ENCODE measurements at regions not wholly inside any gene's neighbourhood (a gene's known extent, or its start where the extent isn't known, plus 50 kb on each side); places are given as distances from the start of the nearest gene placed in this dataset.

- no peak overlapping the region for H3K4me2 ChIP-seq
- H3K27ac ChIP-seq: no peak overlapping the region
- H3K79me2 ChIP-seq (ENCODE audit: insufficient read depth, low read depth): no peaks in the 10 kb centered on the region
- H3K4me3 ChIP-seq (IDR thresholded peaks at IDR 0.05; ENCODE audit: insufficient read depth, low read depth, low read length): no peak overlapping the region
- H3K36me3 ChIP-seq (ENCODE audit: insufficient read depth): no peaks in the 10 kb centered on the region
- no peaks in the 10 kb centered on the region for H3K4me1 ChIP-seq (ENCODE audit: low read depth, poor library complexity, severe bottlenecking)
- no peaks in the 10 kb centered on the region for H3K27me3 ChIP-seq (ENCODE audit: insufficient read depth, low read depth)
- TF ChIP-seq CTCF (conservative IDR thresholded peaks at IDR 0.05; ENCODE audit: low read depth, low read length): no peak
- H2AFZ ChIP-seq (ENCODE audit: low read depth): no peak overlapping the region
- H3K9ac ChIP-seq: no peak overlapping the region
- no peaks in the 10 kb centered on the region for H4K20me1 ChIP-seq (ENCODE audit: insufficient read depth)
These were observed 81.6 kb downstream of the IRX2 start for GRCh38 chr5:2669913-2670312.

- Histone ChIP-seq H3K4me1 (ENCODE audit: low read depth, poor library complexity, severe bottlenecking) (no peaks in the 10 kb centered on the region), H3K27me3 (ENCODE audit: insufficient read depth, low read depth) (no peaks in the 10 kb centered on the region), H3K36me3 (ENCODE audit: insufficient read depth) (no peaks in the 10 kb centered on the region), H3K9ac (no peak overlapping the region), H3K79me2 (ENCODE audit: insufficient read depth, low read depth) (no peaks in the 10 kb centered on the region), H3K27ac (no peak overlapping the region), H3K4me3 (IDR thresholded peaks at IDR 0.05; ENCODE audit: insufficient read depth, low read depth, low read length) (no peak overlapping the region), H3K4me2 (no peak overlapping the region), H2AFZ (ENCODE audit: low read depth) (no peak overlapping the region), H4K20me1 (ENCODE audit: insufficient read depth) (no peaks in the 10 kb centered on the region)
- TF ChIP-seq CTCF (conservative IDR thresholded peaks at IDR 0.05; ENCODE audit: low read depth, low read length): no peak
These were observed 82.2 kb downstream of the IRX2 start for GRCh38 chr5:2669259-2669658.

- H2AFZ ChIP-seq (ENCODE audit: low read depth): no peak overlapping the region
- no peak overlapping the region for H3K4me3 ChIP-seq (IDR thresholded peaks at IDR 0.05; ENCODE audit: insufficient read depth, low read depth, low read length)
- no peaks in the 10 kb centered on the region for H3K79me2 ChIP-seq (ENCODE audit: insufficient read depth, low read depth)
- no peaks in the 10 kb centered on the region for H3K4me1 ChIP-seq (ENCODE audit: low read depth, poor library complexity, severe bottlenecking)
- no peak overlapping the region for H3K4me2 ChIP-seq
- no peaks in the 10 kb centered on the region for H3K27me3 ChIP-seq (ENCODE audit: insufficient read depth, low read depth)
- H4K20me1 ChIP-seq (ENCODE audit: insufficient read depth): no peaks in the 10 kb centered on the region
- no peak overlapping the region for H3K27ac ChIP-seq
- no peak overlapping the region for H3K9ac ChIP-seq
- TF ChIP-seq CTCF (conservative IDR thresholded peaks at IDR 0.05; ENCODE audit: low read depth, low read length): no peak
- H3K36me3 ChIP-seq (ENCODE audit: insufficient read depth): no peaks in the 10 kb centered on the region
These were observed 85.4 kb downstream of the IRX2 start for GRCh38 chr5:2666081-2666480.

- Histone ChIP-seq H3K27me3 (ENCODE audit: insufficient read depth, low read depth) (no peaks in the 10 kb centered on the region), H3K4me2 (no peak overlapping the region), H3K36me3 (ENCODE audit: insufficient read depth) (no peaks in the 10 kb centered on the region), H2AFZ (ENCODE audit: low read depth) (no peak overlapping the region), H3K4me1 (ENCODE audit: low read depth, poor library complexity, severe bottlenecking) (no peaks in the 10 kb centered on the region), H3K27ac (no peak overlapping the region), H3K4me3 (IDR thresholded peaks at IDR 0.05; ENCODE audit: insufficient read depth, low read depth, low read length) (no peak overlapping the region), H3K9ac (no peak overlapping the region), H4K20me1 (ENCODE audit: insufficient read depth) (no peaks in the 10 kb centered on the region), H3K79me2 (ENCODE audit: insufficient read depth, low read depth) (no peaks in the 10 kb centered on the region)
- no peak for TF ChIP-seq CTCF (conservative IDR thresholded peaks at IDR 0.05; ENCODE audit: low read depth, low read length)
These were observed 88.0 kb downstream of the IRX2 start for GRCh38 chr5:2663489-2663888.

GRCh38 chr5:2660315-2660714 is 91.2 kb downstream of the IRX2 start:
- H3K4me2 ChIP-seq: no peak overlapping the region
- TF ChIP-seq CTCF (conservative IDR thresholded peaks at IDR 0.05; ENCODE audit: low read depth, low read length): no peak
- H3K79me2 ChIP-seq (ENCODE audit: insufficient read depth, low read depth): no peaks in the 10 kb centered on the region

More at GRCh38 chr5:2660315-2660714, 91.2 kb downstream of the IRX2 start:
- H2AFZ ChIP-seq (ENCODE audit: low read depth): no peak overlapping the region
- H3K4me3 ChIP-seq (IDR thresholded peaks at IDR 0.05; ENCODE audit: insufficient read depth, low read depth, low read length): no peak overlapping the region
- H4K20me1 ChIP-seq (ENCODE audit: insufficient read depth): no peaks in the 10 kb centered on the region
- no peak overlapping the region for H3K27ac ChIP-seq
- no peaks in the 10 kb centered on the region for H3K4me1 ChIP-seq (ENCODE audit: low read depth, poor library complexity, severe bottlenecking)
- H3K27me3 ChIP-seq (ENCODE audit: insufficient read depth, low read depth): no peaks in the 10 kb centered on the region
- H3K9ac ChIP-seq: no peak overlapping the region
- no peaks in the 10 kb centered on the region for H3K36me3 ChIP-seq (ENCODE audit: insufficient read depth)

Data from KMS-11 (cell line).